Urothelium cell line (cell line): ENCODE measurements at regions not wholly inside any gene's neighbourhood (a gene's known extent, or its start where the extent isn't known, plus 50 kb on each side); places are given as distances from the start of the nearest gene placed in this dataset.
"Not testable (repeated sequence)": the region's sequence is repeated elsewhere in the genome, so short reads cannot be mapped to it uniquely, and the experiment has no call there.

ENCODE experiments used
- DNase-seq: peaks from one replicate; pipeline ENCODE4 v3.0.0; 2011; ENCODE audit warnings: low spot score, mixed read lengths
- FAIRE-seq: peaks from 2 replicates; lab custom pipeline; 2011; peaks lifted over from hg19 to GRCh38; lab: Jason Lieb, UNC

DNA sequence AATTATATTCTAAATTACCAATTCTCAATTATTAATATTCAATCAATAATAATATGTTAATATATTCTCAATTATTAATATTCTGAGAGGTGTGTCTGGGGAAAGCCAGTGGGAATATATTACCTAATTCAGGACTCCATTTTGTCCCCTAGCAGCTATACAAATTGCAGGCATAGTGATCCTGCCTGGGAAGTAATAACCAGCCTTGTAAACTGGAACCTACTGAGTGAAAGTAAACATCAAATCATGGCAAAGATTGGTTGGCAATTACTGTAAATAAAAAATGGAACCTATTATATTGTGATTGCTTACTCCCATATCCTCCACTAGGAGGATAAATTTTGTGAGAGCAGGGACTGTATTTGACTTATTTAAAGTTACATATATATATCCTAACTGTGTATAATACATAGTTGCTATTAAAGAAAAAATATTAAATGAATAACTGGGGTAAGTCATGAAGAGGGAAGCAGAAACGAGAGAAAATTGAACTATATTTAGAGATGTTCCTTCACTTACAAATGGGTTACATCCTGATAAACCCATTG is 150.5 kb upstream of the ELL2 start:
- no peak for FAIRE-seq
- no peak for DNase-seq

- no peak for DNase-seq
- no peak for FAIRE-seq
Measured at GRCh38 chr5:96111080-96111756, 149.6 kb upstream of the ELL2 start.

GRCh38 chr5:96110300-96110699 is 148.6 kb upstream of the ELL2 start:
- DNase-seq (no peak), FAIRE-seq (no peak)

GRCh38 chr5:96108629-96109028 is 147.0 kb upstream of the ELL2 start:
- FAIRE-seq, DNase-seq: not testable (repeated sequence)

- FAIRE-seq, result not testable (repeated sequence)
Measured at GRCh38 chr5:96103829-96104228, 142.2 kb upstream of the ELL2 start.

DNA sequence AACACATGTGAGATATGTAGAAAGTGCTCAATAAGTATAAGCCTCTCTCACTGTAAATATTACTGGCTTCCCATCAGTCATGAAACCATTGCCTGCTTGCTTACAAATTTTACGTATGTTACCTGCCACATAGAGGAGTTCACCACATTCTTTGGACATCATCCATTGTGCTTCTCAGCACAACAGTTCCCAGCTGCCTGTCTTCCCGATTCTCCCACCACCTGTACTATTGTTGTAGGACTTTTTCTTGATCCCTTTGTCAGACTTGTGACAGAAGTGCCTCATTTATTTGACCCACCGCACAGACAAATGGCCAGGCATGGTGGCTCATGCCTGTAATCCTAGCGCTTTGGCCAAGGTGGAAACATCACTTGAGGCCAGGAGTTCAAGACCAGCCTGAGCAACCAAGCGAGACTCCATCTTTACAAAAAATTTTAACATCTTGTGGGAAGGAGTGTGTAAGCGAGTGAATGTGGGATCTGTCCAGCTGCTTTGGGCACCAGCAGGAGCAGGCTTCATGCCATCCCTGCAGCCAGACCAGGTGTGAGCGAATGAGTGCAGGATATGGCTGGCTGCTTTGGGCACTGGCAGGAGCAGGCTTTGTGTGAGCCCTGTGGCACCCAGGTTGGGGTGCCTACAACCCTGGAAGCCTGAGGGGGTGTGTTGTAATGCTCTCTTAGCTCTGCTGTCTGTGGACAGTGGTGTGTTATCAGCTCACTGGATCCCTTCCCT is 139.9 kb upstream of the ELL2 start:
- no peak for DNase-seq
- FAIRE-seq, result no peak

More at GRCh38 chr5:96103829-96104228, 142.2 kb upstream of the ELL2 start:
- DNase-seq, result not testable (repeated sequence)

GRCh38 chr5:96097488-96097887 is 135.8 kb upstream of the ELL2 start:
- not testable (repeated sequence) for FAIRE-seq, DNase-seq

- no peak for FAIRE-seq
- no peak for DNase-seq
Measured at GRCh38 chr5:96096724-96097123, 135.1 kb upstream of the ELL2 start.

GRCh38 chr5:96094904-96095303 is 133.3 kb upstream of the ELL2 start:
- FAIRE-seq, result no peak
- DNase-seq, result no peak

DNA sequence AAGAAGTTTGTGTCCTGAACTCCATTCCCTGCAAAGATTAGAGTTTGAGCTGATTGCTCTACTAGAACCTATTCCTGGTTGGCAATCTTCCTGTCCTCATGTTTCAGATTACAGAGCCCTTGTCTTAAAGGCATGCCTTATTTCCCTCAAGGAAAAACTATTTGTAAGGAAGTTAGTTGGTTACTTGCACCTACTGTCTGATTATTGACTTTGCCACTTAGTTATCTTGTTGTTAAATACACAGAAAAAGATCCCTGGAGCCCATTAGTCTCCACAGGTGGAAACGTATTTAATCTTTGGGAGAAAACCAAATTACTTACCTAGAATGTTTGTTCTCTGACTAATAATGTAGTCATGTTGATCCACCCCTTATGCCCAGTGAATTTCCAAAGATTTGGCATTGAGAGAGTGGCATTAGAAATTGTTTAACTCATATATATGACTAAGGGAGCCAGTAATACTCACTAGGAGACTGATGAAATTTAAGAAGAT is 132.3 kb upstream of the ELL2 start:
- DNase-seq (peak; percentile 21), FAIRE-seq (no peak)

DNA sequence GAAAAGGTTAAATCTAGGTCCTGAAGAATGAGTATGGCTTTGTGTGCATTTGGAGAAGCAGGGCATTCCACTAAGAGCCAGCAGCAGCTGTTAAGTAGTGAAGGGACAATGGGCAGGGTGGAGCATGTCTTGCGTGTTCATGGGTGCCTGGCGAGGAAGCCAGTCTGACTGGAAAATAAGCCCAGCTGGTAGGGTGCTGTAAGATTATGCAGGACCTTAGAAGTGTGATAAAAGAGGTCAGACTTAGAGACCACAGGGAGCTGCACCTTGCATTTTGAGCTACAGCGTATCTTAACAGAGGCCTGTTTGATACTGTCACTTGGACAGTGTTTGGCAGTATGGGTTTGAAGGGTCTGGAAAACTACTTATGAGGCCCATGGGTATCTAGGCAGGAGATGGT is 131.7 kb upstream of the ELL2 start:
- DNase-seq, result no peak
- no peak for FAIRE-seq

- no peak for DNase-seq
- FAIRE-seq, result peak; percentile 50
Measured at GRCh38 chr5:96091874-96092273, 130.2 kb upstream of the ELL2 start.

DNA sequence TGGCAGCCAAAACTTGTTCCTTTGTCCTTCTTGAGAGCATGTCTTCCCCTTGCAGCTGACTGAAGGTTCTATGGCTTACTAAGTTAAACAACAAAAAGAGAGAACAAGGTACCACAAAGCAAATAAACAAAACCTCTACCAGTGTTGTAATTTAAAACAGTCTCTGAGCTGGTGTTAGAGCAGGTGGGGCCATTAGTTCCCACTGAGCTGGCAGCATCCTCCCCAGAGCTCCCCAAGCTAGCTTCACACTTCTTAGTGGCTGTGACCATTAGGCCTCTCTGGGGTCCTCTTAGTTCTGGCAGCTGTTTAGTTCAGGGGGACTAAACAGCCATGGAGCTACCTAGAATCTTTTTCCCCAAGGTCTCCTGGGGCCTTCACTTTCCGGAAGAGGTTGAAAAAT is 128.6 kb upstream of the ELL2 start:
- FAIRE-seq (no peak), DNase-seq (no peak)

- FAIRE-seq (no peak), DNase-seq (no peak)
Measured at GRCh38 chr5:96088706-96089498, 127.3 kb upstream of the ELL2 start.

GRCh38 chr5:96087939-96088338 is 126.3 kb upstream of the ELL2 start:
- DNase-seq (no peak), FAIRE-seq (no peak)

DNA sequence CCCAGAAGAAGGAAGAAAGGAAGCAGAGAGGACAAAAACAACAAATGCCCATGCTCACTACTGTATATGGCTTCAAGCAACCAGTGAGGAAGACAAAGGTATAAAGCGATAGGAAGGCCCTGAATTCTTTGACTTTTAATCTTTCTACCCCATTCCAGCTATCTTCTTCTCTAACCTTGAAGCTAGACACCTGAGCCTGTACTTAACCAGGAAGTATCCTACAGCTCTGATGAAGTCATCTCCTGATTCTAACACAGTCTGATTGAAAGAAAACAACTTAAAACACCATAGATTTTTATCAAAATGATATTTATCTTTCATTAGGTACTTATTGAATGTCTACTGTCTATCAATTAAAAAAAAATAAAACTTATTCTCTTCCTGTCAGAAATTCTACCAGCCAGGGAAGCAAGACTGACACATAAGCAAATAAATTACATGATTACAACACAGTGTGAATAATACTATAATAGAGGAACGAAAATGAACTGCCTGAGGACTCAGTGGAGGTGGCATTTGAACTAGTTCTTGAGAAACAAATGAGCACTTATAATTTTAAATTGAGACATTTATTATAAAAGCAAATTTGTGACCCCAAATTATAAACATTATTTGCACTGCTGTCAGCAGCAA is 123.3 kb upstream of the ELL2 start:
- FAIRE-seq (no peak), DNase-seq (no peak)

GRCh38 chr5:96083361-96083881 is 121.8 kb upstream of the ELL2 start:
- FAIRE-seq, result no peak
- DNase-seq, result no peak

GRCh38 chr5:96081276-96081858 is 119.7 kb upstream of the ELL2 start:
- FAIRE-seq (no peak), DNase-seq (no peak)

- DNase-seq (peak; percentile 22), FAIRE-seq (peak; percentile 68)
Measured at GRCh38 chr5:96080557-96080956, 118.9 kb upstream of the ELL2 start.

DNA sequence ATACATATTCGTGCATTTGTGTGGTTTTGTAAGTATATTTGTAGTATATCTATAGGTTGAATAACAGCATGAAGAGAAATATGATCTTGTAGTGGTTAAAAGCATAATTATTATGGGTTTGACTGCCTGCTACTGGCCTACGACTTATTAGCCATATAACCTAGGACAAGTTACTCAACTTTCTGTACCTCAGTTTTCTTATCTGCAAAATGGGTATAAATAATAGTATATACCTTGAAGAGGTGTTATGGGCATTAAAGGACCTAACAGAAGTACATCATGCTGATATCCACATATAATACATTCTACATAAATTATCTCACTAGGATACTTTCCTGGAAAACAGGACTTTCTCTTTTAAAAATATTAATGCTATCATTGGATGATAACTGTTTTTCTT is 118.3 kb upstream of the ELL2 start:
- DNase-seq, result no peak
- FAIRE-seq, result no peak
